GM18498 (cell line): ENCODE measurements at regions not wholly inside any gene's neighbourhood (a gene's known extent, or its start where the extent isn't known, plus 50 kb on each side); places are given as distances from the start of the nearest gene placed in this dataset.

Experiments used
- ATAC-seq: cut with Tn5 transposase; IDR thresholded peaks from one replicate; pipeline ENCODE4 v1.9.1; 2021; ENCODE audit warnings: mild to moderate bottlenecking, moderate library complexity; ENCODE audit not compliant: unreplicated experiment

DNA sequence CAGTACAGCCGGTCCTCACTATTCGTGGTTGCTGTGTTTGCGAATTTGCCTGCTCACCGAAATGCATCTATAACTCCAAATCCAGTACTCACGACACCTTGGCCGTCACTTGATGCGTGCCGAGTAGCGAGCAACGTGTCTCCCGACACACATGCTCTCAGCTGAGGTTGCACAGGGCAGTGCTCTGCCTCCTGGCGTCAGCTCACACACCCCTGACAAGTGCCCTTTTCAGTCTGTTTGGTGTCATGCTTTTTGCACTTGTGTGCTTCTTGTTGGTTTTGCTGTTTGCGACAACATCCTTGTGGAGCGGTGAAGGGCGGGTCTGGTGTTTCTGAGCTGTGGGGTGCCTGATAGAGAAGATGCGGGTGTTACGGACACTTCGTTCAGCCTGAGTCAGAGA, 110.4 kb upstream of the RFLNA start:
- no peak for ATAC-seq

- no peak for ATAC-seq
Measured at GRCh38 chr12:124185971-124186686, 108.8 kb upstream of the RFLNA start.

GRCh38 chr12:124188084-124188483, 106.8 kb upstream of the RFLNA start:
- ATAC-seq, result no peak

- ATAC-seq, result no peak
Measured at GRCh38 chr12:124188561-124189405, 106.1 kb upstream of the RFLNA start.

GRCh38 chr12:124190312-124191023, 104.4 kb upstream of the RFLNA start:
- ATAC-seq, result no peak

GRCh38 chr12:124191024-124191359, 103.9 kb upstream of the RFLNA start:
- ATAC-seq, result no peak

DNA sequence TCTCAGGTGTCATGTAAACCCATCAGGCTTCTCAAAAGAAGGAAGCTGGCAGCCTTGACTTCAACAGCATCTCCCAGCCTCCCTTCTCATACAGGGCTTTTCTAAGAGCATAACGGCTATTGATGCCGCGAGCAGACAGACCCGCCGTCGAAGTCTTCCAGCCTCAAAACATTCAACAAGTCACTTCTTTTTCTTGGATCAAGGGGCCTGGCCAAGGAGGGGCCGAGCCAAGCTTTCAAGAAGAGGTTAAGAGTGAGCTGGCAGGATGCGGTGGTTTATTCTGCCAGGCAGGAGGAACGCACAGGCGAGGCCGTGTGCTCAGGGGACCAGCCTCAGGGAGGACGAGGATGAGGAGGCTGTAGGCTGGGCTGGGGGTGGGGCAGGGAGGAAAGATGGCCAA, 102.9 kb upstream of the RFLNA start:
- ATAC-seq, result no peak

- ATAC-seq, result no peak
Measured at GRCh38 chr12:124194264-124194892, 100.5 kb upstream of the RFLNA start.

- ATAC-seq, result no peak
Measured at GRCh38 chr12:124194893-124195566, 99.9 kb upstream of the RFLNA start.

GRCh38 chr12:124195567-124195942, 99.3 kb upstream of the RFLNA start:
- ATAC-seq, result no peak

GRCh38 chr12:124196236-124196635, 98.7 kb upstream of the RFLNA start:
- ATAC-seq, result no peak

DNA sequence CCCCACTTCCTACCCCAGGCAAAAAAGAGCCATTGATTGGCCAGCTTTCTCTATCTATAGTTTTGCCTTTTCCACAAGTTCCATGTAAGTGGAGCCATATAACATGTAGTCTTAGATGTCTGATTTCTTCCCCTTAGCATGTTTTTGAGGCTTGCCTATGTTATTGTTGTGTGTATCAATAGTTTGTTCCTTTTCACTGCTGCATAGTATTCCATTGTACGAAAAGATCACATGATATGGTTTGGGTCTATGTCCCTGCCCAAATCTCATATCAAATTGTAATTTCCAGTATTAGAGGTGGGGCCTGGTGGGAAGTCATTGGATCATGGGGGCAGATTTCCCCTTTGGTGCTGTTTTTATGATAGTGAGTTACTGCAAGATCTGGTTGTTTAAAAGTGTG, 93.6 kb upstream of the RFLNA start:
- no peak for ATAC-seq

DNA sequence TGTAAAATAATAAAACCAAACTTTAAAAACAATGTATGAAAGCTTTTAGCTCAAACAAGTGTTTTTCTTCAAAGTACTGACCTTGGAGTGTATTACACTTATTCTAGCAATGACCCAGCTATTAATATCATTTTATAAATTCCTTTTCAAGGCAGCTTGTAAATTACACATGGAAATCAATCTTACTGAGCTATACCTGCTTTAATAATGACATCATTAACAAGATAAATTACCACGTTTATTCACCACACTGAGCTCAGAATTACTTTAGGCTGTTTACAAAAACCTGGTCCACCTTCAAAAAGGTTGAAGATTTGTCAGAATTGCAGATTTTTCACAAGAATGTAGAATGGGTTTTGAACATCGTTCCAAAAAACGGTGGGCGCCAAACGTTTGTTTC, 91.7 kb upstream of the RFLNA start:
- no peak for ATAC-seq

- ATAC-seq, result no peak
Measured at GRCh38 chr12:124205405-124205804, 89.5 kb upstream of the RFLNA start.

GRCh38 chr12:124207049-124207448, 87.8 kb upstream of the RFLNA start:
- no peak for ATAC-seq

- ATAC-seq, result no peak
Measured at GRCh38 chr12:124207617-124208016, 87.3 kb upstream of the RFLNA start.

- ATAC-seq, result no peak
Measured at GRCh38 chr12:124208489-124208888, 86.4 kb upstream of the RFLNA start.

GRCh38 chr12:124210991-124211577, 83.8 kb upstream of the RFLNA start:
- no peak for ATAC-seq

- no peak for ATAC-seq
Measured at GRCh38 chr12:124211753-124212152, 83.1 kb upstream of the RFLNA start.

- no peak for ATAC-seq
Measured at GRCh38 chr12:124213666-124214347, 81.1 kb upstream of the RFLNA start.
